WTC11 (cell line): ENCODE measurements at regions not wholly inside any gene's neighbourhood (a gene's known extent, or its start where the extent isn't known, plus 50 kb on each side); places are given as distances from the start of the nearest gene placed in this dataset.

Experiments used
- ATAC-seq: fragments of 200-7000 bp; cut with Tn5 transposase; 2 replicates; pipeline ENCODE4 v1.10.0; 2021; ENCODE audit warnings: mild to moderate bottlenecking, moderate library complexity
- CTCF ChIA-PET: fragments of 300-600 bp; sonication (Branson Sonifier 250); formaldehyde crosslinking; loops from one replicate; lab custom pipeline; 2021; ENCODE audit warnings: antibody characterized with exemption; lab: Charles Lee
- POLR2A ChIA-PET: fragments of 350-600 bp; sonication (Branson Sonifier 250); formaldehyde crosslinking; loops from one replicate; lab custom pipeline; 2021; ENCODE audit warnings: antibody characterized with exemption; lab: Charles Lee
- DNase-seq: peaks from one replicate; pipeline ENCODE4 v3.0.0; 2021; ENCODE audit warnings: low spot score
- H3K27ac Mint-ChIP-seq: 2 replicates; pipeline ENCODE4 v1.8.0; 2021; ENCODE audit warnings: mixed read lengths
- H3K27me3 Mint-ChIP-seq: 2 replicates; pipeline ENCODE4 v1.8.0; 2021; ENCODE audit warnings: low read depth, mild to moderate bottlenecking, moderate library complexity, mixed read lengths
- H3K36me3 Mint-ChIP-seq: 2 replicates; pipeline ENCODE4 v1.8.0; 2021; ENCODE audit warnings: mixed read lengths
- H3K4me1 Mint-ChIP-seq: 2 replicates; pipeline ENCODE4 v1.8.0; 2022; ENCODE audit warnings: mixed read lengths
- H3K4me3 Mint-ChIP-seq: 2 replicates; pipeline ENCODE4 v1.8.0; 2021; ENCODE audit warnings: mild to moderate bottlenecking, moderate library complexity, mixed read lengths
- H3K9me3 Mint-ChIP-seq: 2 replicates; pipeline ENCODE4 v1.8.0; 2021; ENCODE audit warnings: mixed read lengths
- EMX1 ChIP-seq: fragments of 250-450 bp; sonication (Bioruptor Pico); IDR thresholded peaks from 2 replicates; pipeline ENCODE4 v1.8.0; 2021; ENCODE audit warnings: mild to moderate bottlenecking
- GRHL2 ChIP-seq: fragments of 250-450 bp; sonication (Bioruptor Pico); IDR thresholded peaks from 2 replicates; pipeline ENCODE4 v1.8.0; 2022; ENCODE audit warnings: mild to moderate bottlenecking, moderate library complexity; ENCODE audit not compliant: insufficient replicate concordance, severe bottlenecking
- MXD4 ChIP-seq: fragments of 250-450 bp; sonication (Bioruptor Pico); IDR thresholded peaks from 2 replicates; pipeline ENCODE4 v1.8.0; 2021; ENCODE audit warnings: mild to moderate bottlenecking, moderate library complexity, borderline replicate concordance
- NFYB ChIP-seq: sonication (generic); formaldehyde crosslinking; conservative IDR thresholded peaks from 2 replicates; pipeline ENCODE4 v1.8.0; 2022; ENCODE audit warnings: low read depth, missing genetic modification reagents
- NR1H2 ChIP-seq: sonication (generic); formaldehyde crosslinking; IDR thresholded peaks from 2 replicates; pipeline ENCODE4 v1.9.0; 2021; ENCODE audit warnings: mild to moderate bottlenecking, moderate library complexity, missing genetic modification reagents
- OVOL2 ChIP-seq: fragments of 250-450 bp; sonication (Bioruptor Pico); IDR thresholded peaks from 2 replicates; pipeline ENCODE4 v1.9.0; 2021; ENCODE audit warnings: mild to moderate bottlenecking, borderline replicate concordance
- SMAD4 ChIP-seq: sonication (generic); formaldehyde crosslinking; IDR thresholded peaks from 2 replicates; pipeline ENCODE4 v1.8.0; 2022; ENCODE audit warnings: mild to moderate bottlenecking, missing genetic modification reagents
- SOX15 ChIP-seq: fragments of 250-450 bp; sonication (Bioruptor Pico); IDR thresholded peaks from 2 replicates; pipeline ENCODE4 v1.9.0; 2021; ENCODE audit warnings: mild to moderate bottlenecking
- TCF7 ChIP-seq: sonication (generic); formaldehyde crosslinking; IDR thresholded peaks from 2 replicates; pipeline ENCODE4 v1.8.0; 2022; ENCODE audit warnings: mild to moderate bottlenecking, low read depth, missing genetic modification reagents, moderate library complexity
- ZBTB21 ChIP-seq: sonication (generic); formaldehyde crosslinking; IDR thresholded peaks from 2 replicates; pipeline ENCODE4 v1.8.1; 2023; ENCODE audit warnings: mild to moderate bottlenecking, missing genetic modification reagents, borderline replicate concordance
- ZNF121 ChIP-seq: sonication (generic); formaldehyde crosslinking; IDR thresholded peaks from 2 replicates; pipeline ENCODE4 v1.8.0; 2023; ENCODE audit warnings: missing genetic modification reagents
- ZNF263 ChIP-seq: sonication (generic); formaldehyde crosslinking; IDR thresholded peaks from 2 replicates; pipeline ENCODE4 v1.8.1; 2022; ENCODE audit warnings: low read depth, mild to moderate bottlenecking, moderate library complexity, missing genetic modification reagents
- ZNF317 ChIP-seq: sonication (generic); formaldehyde crosslinking; IDR thresholded peaks from 2 replicates; pipeline ENCODE4 v1.8.1; 2023; ENCODE audit warnings: low read depth, mild to moderate bottlenecking, moderate library complexity, missing genetic modification reagents, borderline replicate concordance
- TF ChIP-seq, protein P1 (sequence below): sonication (generic); formaldehyde crosslinking; IDR thresholded peaks from 2 replicates; pipeline ENCODE4 v1.8.1; 2023; ENCODE audit warnings: mild to moderate bottlenecking, missing genetic modification reagents
- TF ChIP-seq, protein P2 (sequence below): sonication (generic); formaldehyde crosslinking; IDR thresholded peaks from 2 replicates; pipeline ENCODE4 v1.8.1; 2023; ENCODE audit warnings: mild to moderate bottlenecking, missing genetic modification reagents, borderline replicate concordance
- TF ChIP-seq, protein P3 (sequence below): sonication (generic); formaldehyde crosslinking; IDR thresholded peaks from 2 replicates; pipeline ENCODE4 v1.8.1; 2022; ENCODE audit warnings: mild to moderate bottlenecking, moderate library complexity, missing genetic modification reagents
- TF ChIP-seq, protein P4 (sequence below): fragments of 250-450 bp; sonication (Bioruptor Pico); IDR thresholded peaks from 2 replicates; pipeline ENCODE4 v1.9.0; 2021; ENCODE audit warnings: mild to moderate bottlenecking

DNA sequence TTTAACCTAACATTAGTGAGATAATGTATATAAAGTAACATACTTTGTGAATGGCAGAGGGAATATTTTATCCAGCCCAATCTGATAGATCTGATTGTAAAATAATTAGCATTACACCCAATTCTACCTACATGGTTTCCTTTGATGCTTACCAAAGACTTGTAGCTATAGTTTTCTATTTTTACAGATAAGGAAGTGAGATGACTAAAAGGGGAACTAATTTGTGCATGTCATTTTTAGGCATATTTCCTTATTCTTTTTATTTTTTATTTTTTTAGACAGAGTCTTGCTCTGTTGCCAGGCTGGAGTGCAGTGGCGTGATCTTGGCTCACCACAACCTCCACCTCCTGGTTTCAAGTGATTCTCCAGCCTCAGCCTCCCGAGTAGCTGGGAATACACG, 793.7 kb upstream of the LRRC4C start (continued):
- TF ChIP-seq TCF7 (CRISPR knock-in tag) (no peak), SOX15 (CRISPR knock-in tag) (no peak), SMAD4 (CRISPR knock-in tag) (no peak), MXD4 (CRISPR knock-in tag) (no peak)
- TF ChIP-seq, protein P1, sequence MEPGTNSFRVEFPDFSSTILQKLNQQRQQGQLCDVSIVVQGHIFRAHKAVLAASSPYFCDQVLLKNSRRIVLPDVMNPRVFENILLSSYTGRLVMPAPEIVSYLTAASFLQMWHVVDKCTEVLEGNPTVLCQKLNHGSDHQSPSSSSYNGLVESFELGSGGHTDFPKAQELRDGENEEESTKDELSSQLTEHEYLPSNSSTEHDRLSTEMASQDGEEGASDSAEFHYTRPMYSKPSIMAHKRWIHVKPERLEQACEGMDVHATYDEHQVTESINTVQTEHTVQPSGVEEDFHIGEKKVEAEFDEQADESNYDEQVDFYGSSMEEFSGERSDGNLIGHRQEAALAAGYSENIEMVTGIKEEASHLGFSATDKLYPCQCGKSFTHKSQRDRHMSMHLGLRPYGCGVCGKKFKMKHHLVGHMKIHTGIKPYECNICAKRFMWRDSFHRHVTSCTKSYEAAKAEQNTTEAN (CRISPR knock-in tag), result no peak

DNA sequence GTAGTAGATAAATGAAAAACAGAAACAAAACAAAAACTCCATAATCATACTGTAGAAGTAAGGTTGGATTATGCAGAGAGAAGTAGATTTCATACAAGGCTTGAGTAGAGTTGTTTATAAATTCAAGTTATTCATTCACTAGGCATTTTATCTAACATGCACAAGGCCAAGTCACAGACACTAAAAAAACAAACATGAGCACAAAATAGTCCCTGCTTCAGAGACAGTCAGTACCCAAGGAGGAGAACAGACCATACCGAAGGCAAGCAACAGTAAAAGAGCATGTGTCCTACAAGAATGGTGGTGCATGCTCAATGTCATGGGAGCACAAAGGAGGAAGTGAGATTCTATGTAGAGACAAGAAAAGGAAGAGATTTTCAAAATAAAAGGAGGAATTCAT, 796.5 kb upstream of the LRRC4C start:
- Mint-ChIP-seq H3K27me3 (no peaks in the 10 kb centered on the region), H3K36me3 (peaks cover 5% of the 10 kb centered on the region), H3K27ac (no peak overlapping the region), H3K9me3 (peaks cover 18% of the 10 kb centered on the region), H3K4me1 (no peaks in the 10 kb centered on the region), H3K4me3 (no peak overlapping the region)
- DNase-seq (no peak), ATAC-seq (no peak)
- ChIA-PET POLR2A (interaction anchor here (0.7 kb wide), 1 partner anchor 165 kb away, joined by 5 read pairs; no protein-coding TSS in a partner anchor), CTCF (no interaction called here)
- TF ChIP-seq ZNF263 (CRISPR knock-in tag) (no peak), MXD4 (CRISPR knock-in tag) (no peak), GRHL2 (no peak), NFYB (CRISPR knock-in tag) (no peak), NR1H2 (CRISPR knock-in tag) (no peak)

DNA sequence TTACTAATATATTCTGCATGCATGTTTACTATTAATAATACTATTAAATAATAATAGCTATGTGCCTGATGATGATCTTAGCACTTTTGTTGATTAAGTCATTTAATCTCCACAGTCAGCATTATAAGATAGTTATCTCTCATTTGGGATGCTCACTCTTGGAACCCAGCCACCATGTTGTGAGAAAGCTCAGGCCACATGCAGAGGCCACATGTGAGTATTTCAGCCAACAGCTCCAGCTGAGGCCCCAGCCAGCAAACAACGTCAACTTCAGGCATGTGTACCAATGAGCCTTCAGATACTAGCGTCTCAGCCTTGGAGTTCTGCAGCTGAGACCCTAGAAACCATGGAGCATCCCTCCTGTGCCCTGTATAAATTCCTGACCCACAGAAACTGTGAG, 798.1 kb upstream of the LRRC4C start:
- ATAC-seq, result no peak

More for the DNA sequence above, 798.1 kb upstream of the LRRC4C start:
- H3K4me3 Mint-ChIP-seq, result no peak overlapping the region
- H3K27me3 Mint-ChIP-seq, result no peaks in the 10 kb centered on the region
- H3K36me3 Mint-ChIP-seq, result peaks cover 5% of the 10 kb centered on the region
- TF ChIP-seq, protein P2, sequence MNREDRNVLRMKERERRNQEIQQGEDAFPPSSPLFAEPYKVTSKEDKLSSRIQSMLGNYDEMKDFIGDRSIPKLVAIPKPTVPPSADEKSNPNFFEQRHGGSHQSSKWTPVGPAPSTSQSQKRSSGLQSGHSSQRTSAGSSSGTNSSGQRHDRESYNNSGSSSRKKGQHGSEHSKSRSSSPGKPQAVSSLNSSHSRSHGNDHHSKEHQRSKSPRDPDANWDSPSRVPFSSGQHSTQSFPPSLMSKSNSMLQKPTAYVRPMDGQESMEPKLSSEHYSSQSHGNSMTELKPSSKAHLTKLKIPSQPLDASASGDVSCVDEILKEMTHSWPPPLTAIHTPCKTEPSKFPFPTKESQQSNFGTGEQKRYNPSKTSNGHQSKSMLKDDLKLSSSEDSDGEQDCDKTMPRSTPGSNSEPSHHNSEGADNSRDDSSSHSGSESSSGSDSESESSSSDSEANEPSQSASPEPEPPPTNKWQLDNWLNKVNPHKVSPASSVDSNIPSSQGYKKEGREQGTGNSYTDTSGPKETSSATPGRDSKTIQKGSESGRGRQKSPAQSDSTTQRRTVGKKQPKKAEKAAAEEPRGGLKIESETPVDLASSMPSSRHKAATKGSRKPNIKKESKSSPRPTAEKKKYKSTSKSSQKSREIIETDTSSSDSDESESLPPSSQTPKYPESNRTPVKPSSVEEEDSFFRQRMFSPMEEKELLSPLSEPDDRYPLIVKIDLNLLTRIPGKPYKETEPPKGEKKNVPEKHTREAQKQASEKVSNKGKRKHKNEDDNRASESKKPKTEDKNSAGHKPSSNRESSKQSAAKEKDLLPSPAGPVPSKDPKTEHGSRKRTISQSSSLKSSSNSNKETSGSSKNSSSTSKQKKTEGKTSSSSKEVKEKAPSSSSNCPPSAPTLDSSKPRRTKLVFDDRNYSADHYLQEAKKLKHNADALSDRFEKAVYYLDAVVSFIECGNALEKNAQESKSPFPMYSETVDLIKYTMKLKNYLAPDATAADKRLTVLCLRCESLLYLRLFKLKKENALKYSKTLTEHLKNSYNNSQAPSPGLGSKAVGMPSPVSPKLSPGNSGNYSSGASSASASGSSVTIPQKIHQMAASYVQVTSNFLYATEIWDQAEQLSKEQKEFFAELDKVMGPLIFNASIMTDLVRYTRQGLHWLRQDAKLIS, result no peak
- TF ChIP-seq ZNF121 (CRISPR knock-in tag) (no peak), OVOL2 (CRISPR knock-in tag) (no peak), ZBTB21 (CRISPR knock-in tag) (no peak), EMX1 (no peak), ZNF317 (CRISPR knock-in tag) (no peak)
- TF ChIP-seq, protein P3, sequence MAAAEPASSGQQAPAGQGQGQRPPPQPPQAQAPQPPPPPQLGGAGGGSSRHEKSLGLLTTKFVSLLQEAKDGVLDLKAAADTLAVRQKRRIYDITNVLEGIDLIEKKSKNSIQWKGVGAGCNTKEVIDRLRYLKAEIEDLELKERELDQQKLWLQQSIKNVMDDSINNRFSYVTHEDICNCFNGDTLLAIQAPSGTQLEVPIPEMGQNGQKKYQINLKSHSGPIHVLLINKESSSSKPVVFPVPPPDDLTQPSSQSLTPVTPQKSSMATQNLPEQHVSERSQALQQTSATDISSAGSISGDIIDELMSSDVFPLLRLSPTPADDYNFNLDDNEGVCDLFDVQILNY (CRISPR knock-in tag), result no peak
- TF ChIP-seq, protein P4, sequence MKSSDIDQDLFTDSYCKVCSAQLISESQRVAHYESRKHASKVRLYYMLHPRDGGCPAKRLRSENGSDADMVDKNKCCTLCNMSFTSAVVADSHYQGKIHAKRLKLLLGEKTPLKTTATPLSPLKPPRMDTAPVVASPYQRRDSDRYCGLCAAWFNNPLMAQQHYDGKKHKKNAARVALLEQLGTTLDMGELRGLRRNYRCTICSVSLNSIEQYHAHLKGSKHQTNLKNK, result no peak
- peaks cover 18% of the 10 kb centered on the region for H3K9me3 Mint-ChIP-seq
- no peak overlapping the region for H3K27ac Mint-ChIP-seq
- DNase-seq, result no peak
- POLR2A ChIA-PET, result no interaction called here
- no peaks in the 10 kb centered on the region for H3K4me1 Mint-ChIP-seq
- CTCF ChIA-PET, result no interaction called here
